Neural cell (in vitro differentiated cells): ENCODE measurements at regions not wholly inside any gene's neighbourhood (a gene's known extent, or its start where the extent isn't known, plus 50 kb on each side); places are given as distances from the start of the nearest gene placed in this dataset.

Source experiments
- H2AFZ ChIP-seq: fragments of 200-600, 300-800 bp; sonication (generic), shearing (Covaris generic); 2 replicates; pipeline ENCODE4 v1.6.0; 2014; ENCODE audit warnings: low read depth, mild to moderate bottlenecking, antibody characterized with exemption, low read length, moderate library complexity
- H3F3A ChIP-seq: fragments of 200-600 bp; shearing (Covaris generic); 2 replicates; pipeline ENCODE4 v1.6.1; 2016; ENCODE audit warnings: mild to moderate bottlenecking, moderate library complexity, mixed read lengths, antibody characterized with exemption, low read length; ENCODE audit not compliant: insufficient read depth, poor library complexity, severe bottlenecking
- H3K27ac ChIP-seq: fragments of 200-600, 300-800 bp; sonication (generic), shearing (Covaris generic); 2 replicates; pipeline ENCODE4 v1.5.1; 2014; ENCODE audit warnings: mild to moderate bottlenecking, low read length, moderate library complexity
- H3K27me3 ChIP-seq: fragments of 300-800, 200-600 bp; sonication (generic), shearing (Covaris generic); 2 replicates; pipeline ENCODE4 v1.6.0; 2014; ENCODE audit warnings: mild to moderate bottlenecking, low read depth, low read length, moderate library complexity; ENCODE audit not compliant: insufficient read depth
- H3K36me3 ChIP-seq: fragments of 300-800, 200-600 bp; sonication (generic), shearing (Covaris generic); 2 replicates; pipeline ENCODE4 v1.5.1; 2014; ENCODE audit warnings: mild to moderate bottlenecking, antibody characterized with exemption, low read length, moderate library complexity; ENCODE audit not compliant: insufficient read depth
- H3K4me2 ChIP-seq: fragments of 300-800, 200-600 bp; sonication (generic), shearing (Covaris generic); 2 replicates; pipeline ENCODE4 v1.6.0; 2014; ENCODE audit warnings: mild to moderate bottlenecking, low read length
- H3K4me3 ChIP-seq: fragments of 300-800, 200-600 bp; sonication (generic), shearing (Covaris generic); 2 replicates; pipeline ENCODE4 v1.5.1; 2014; ENCODE audit warnings: mild to moderate bottlenecking, low read length, moderate library complexity
- H3K79me2 ChIP-seq: fragments of 200-600 bp; shearing (Covaris generic); replicated peaks from 2 replicates; pipeline ENCODE4 v1.6.0; 2014; ENCODE audit warnings: mild to moderate bottlenecking, low read length, moderate library complexity; ENCODE audit not compliant: insufficient read depth
- H3K9ac ChIP-seq: fragments of 300-800, 200-600 bp; sonication (generic), shearing (Covaris generic); 2 replicates; pipeline ENCODE4 v1.6.1; 2016; ENCODE audit warnings: mild to moderate bottlenecking, low read length, mixed read lengths
- H3K9me2 ChIP-seq: fragments of 200-600 bp; shearing (Covaris generic); 2 replicates; pipeline ENCODE4 v1.6.1; 2016; ENCODE audit warnings: mild to moderate bottlenecking, low read length, mixed read lengths; ENCODE audit not compliant: insufficient read depth
- H3K9me3 ChIP-seq: fragments of 200-600, 300-800 bp; sonication (generic), shearing (Covaris generic); 2 replicates; pipeline ENCODE4 v1.6.1; 2016; ENCODE audit warnings: mild to moderate bottlenecking, mixed run types, low read length, moderate library complexity, mixed read lengths
- H4K20me1 ChIP-seq: fragments of 200-600 bp; shearing (Covaris generic); 2 replicates; pipeline ENCODE4 v1.6.1; 2016; ENCODE audit warnings: mild to moderate bottlenecking, mixed run types; ENCODE audit not compliant: insufficient read depth
- CTCF ChIP-seq: fragments of 450-650 bp; IDR thresholded peaks from 2 replicates; pipeline ENCODE4 v1.5.1; 2014; ENCODE audit warnings: antibody characterized with exemption, mild to moderate bottlenecking, moderate library complexity; ENCODE audit not compliant: poor library complexity, severe bottlenecking
- EP300 ChIP-seq: fragments of 450-650 bp; conservative IDR thresholded peaks from 2 replicates; pipeline ENCODE4 v1.6.1; 2014; ENCODE audit warnings: antibody characterized with exemption, mild to moderate bottlenecking, moderate library complexity; ENCODE audit not compliant: poor library complexity, severe bottlenecking
- EZH2 ChIP-seq: fragments of 200-600, 300-800 bp; shearing (Covaris generic), sonication (generic); IDR thresholded peaks from 2 replicates; pipeline ENCODE4 v1.6.1; 2014; ENCODE audit warnings: antibody characterized with exemption, low read length, borderline replicate concordance, mild to moderate bottlenecking; ENCODE audit not compliant: insufficient read depth, poor library complexity, severe bottlenecking
- MXI1 ChIP-seq: fragments of 450-650 bp; conservative IDR thresholded peaks from 2 replicates; pipeline ENCODE4 v1.6.1; 2014; ENCODE audit warnings: antibody characterized with exemption, mild to moderate bottlenecking; ENCODE audit not compliant: poor library complexity, severe bottlenecking
- POLR2AphosphoS5 ChIP-seq: IDR thresholded peaks from 2 replicates; pipeline ENCODE4 v1.6.1; 2012
- RAD21 ChIP-seq: fragments of 450-650 bp; conservative IDR thresholded peaks from 2 replicates; pipeline ENCODE4 v1.6.1; 2014; ENCODE audit warnings: antibody characterized with exemption, mild to moderate bottlenecking, moderate library complexity
- REST ChIP-seq: IDR thresholded peaks from 2 replicates; pipeline ENCODE4 v1.6.1; 2012; ENCODE audit warnings: borderline replicate concordance
- SMC3 ChIP-seq: fragments of 450-650 bp; conservative IDR thresholded peaks from 2 replicates; pipeline ENCODE4 v1.6.1; 2014; ENCODE audit warnings: antibody characterized with exemption, mild to moderate bottlenecking, moderate library complexity; ENCODE audit not compliant: poor library complexity
- TAF1 ChIP-seq: IDR thresholded peaks from 2 replicates; pipeline ENCODE4 v1.6.1; 2012; ENCODE audit warnings: low read depth

- H4K20me1 ChIP-seq, result no peaks in the 10 kb centered on the region
- TF ChIP-seq CTCF, result no peak
- no peak overlapping the region for H2AFZ ChIP-seq
- H3K79me2 ChIP-seq, result no peaks in the 10 kb centered on the region
- H3K9me3 ChIP-seq, result no peaks in the 10 kb centered on the region
- no peak overlapping the region for H3K4me3 ChIP-seq
- H3K9me2 ChIP-seq, result no peaks in the 10 kb centered on the region
- H3K4me2 ChIP-seq, result no peak overlapping the region
- no peak overlapping the region for H3K27ac ChIP-seq
- no peak overlapping the region for H3K9ac ChIP-seq
- H3F3A ChIP-seq, result no peaks in the 10 kb centered on the region
- H3K36me3 ChIP-seq, result no peaks in the 10 kb centered on the region
- no peaks in the 10 kb centered on the region for H3K27me3 ChIP-seq
Observed at GRCh38 chrX:20414066-20414465, 147.4 kb upstream of the RPS6KA3 start.

GRCh38 chrX:20412871-20413486 lies 146.3 kb upstream of the RPS6KA3 start:
- no peak for TF ChIP-seq EZH2
- TF ChIP-seq EP300, result no peak
- no peak for TF ChIP-seq POLR2AphosphoS5
- TF ChIP-seq RAD21, result no peak
- TF ChIP-seq CTCF, result no peak
- no peak for TF ChIP-seq MXI1
- no peak for TF ChIP-seq SMC3
- TF ChIP-seq TAF1, result no peak
- TF ChIP-seq REST, result no peak
- no peak overlapping the region for H3K27ac ChIP-seq
- no peaks in the 10 kb centered on the region for H3K36me3 ChIP-seq
- no peaks in the 10 kb centered on the region for H3K27me3 ChIP-seq
- H3K79me2 ChIP-seq, result no peaks in the 10 kb centered on the region
- H2AFZ ChIP-seq, result no peak overlapping the region
- no peaks in the 10 kb centered on the region for H3F3A ChIP-seq
- H3K4me2 ChIP-seq, result no peak overlapping the region
- no peaks in the 10 kb centered on the region for H3K9me3 ChIP-seq
- H3K4me3 ChIP-seq, result no peak overlapping the region
- H3K9ac ChIP-seq, result no peak overlapping the region
- no peaks in the 10 kb centered on the region for H3K9me2 ChIP-seq
- no peaks in the 10 kb centered on the region for H4K20me1 ChIP-seq
